H1 (cell line): ENCODE measurements at regions not wholly inside any gene's neighbourhood (a gene's known extent, or its start where the extent isn't known, plus 50 kb on each side); places are given as distances from the start of the nearest gene placed in this dataset.

Experiments
- CTCF ChIA-PET: fragments of 300-600 bp; sonication (Branson Sonifier 250); formaldehyde crosslinking; loops from one replicate; lab custom pipeline; 2021; ENCODE audit not compliant: partially characterized antibody; lab: Charles Lee
- POLR2A ChIA-PET: fragments of 300-600 bp; sonication (Branson Sonifier 250); formaldehyde crosslinking; loops from one replicate; lab custom pipeline; 2021; ENCODE audit warnings: inconsistent platforms; ENCODE audit not compliant: partially characterized antibody; lab: Charles Lee
- DNase-seq, 2 experiments: peaks; one replicate each; pipeline versions ENCODE4 v3.0.0 to v3.0.0-alpha.2; 2010 to 2022; ENCODE audit warnings: low spot score in 2 of 2, low read depth in 1 of 2, mixed read lengths in 1 of 2
- FAIRE-seq: peaks from 2 replicates; lab custom pipeline; 2011; peaks lifted over from hg19 to GRCh38; lab: Jason Lieb, UNC
- H2AFZ ChIP-seq: 2 replicates; pipeline ENCODE4 v1.8.1; 2012; ENCODE audit warnings: low read length, inconsistent platforms
- H2AK5ac ChIP-seq: 2 replicates; pipeline ENCODE4 v1.6.1; 2013; ENCODE audit warnings: low read depth, low read length
- H2BK120ac ChIP-seq: replicated peaks from 2 replicates; pipeline ENCODE3; 2013; ENCODE audit warnings: low read depth, low read length, inconsistent platforms
- H2BK12ac ChIP-seq: 2 replicates; pipeline ENCODE4 v1.6.1; 2013; ENCODE audit warnings: low read depth, low read length
- H2BK15ac ChIP-seq: 2 replicates; pipeline ENCODE4 v1.6.1; 2013; ENCODE audit warnings: low read length
- H2BK20ac ChIP-seq: 2 replicates; pipeline ENCODE4 v1.6.1; 2013; ENCODE audit warnings: low read length
- H2BK5ac ChIP-seq: 2 replicates; pipeline ENCODE4 v1.6.1; 2013; ENCODE audit warnings: low read depth, low read length
- H3K14ac ChIP-seq: 2 replicates; pipeline ENCODE4 v1.6.1; 2013; ENCODE audit warnings: inconsistent platforms; ENCODE audit not compliant: insufficient read length
- H3K18ac ChIP-seq: 2 replicates; pipeline ENCODE4 v1.6.1; 2013; ENCODE audit warnings: low read length; ENCODE audit errors: extremely low read depth
- H3K23ac ChIP-seq: 2 replicates; pipeline ENCODE4 v1.6.1; 2013; ENCODE audit warnings: inconsistent platforms; ENCODE audit not compliant: insufficient read length
- H3K23me2 ChIP-seq: 2 replicates; pipeline ENCODE4 v1.6.1; 2013; ENCODE audit warnings: low read depth, low read length
- H3K27ac ChIP-seq: 2 replicates; pipeline ENCODE4 v1.6.1; 2011; ENCODE audit warnings: low read depth, low read length, inconsistent platforms
- H3K27me3 ChIP-seq, 4 experiments: replicated peaks in 1 of 4; 1 replicate in 1 of 4; 2 replicates in 3 of 4; pipeline versions ENCODE4 v1.6.1 to v1.8.1; 2011 to 2013; ENCODE audit warnings: low read length in 3 of 4, mild to moderate bottlenecking in 3 of 4, inconsistent platforms in 2 of 4, mixed read lengths in 2 of 4, moderate library complexity in 1 of 4; ENCODE audit not compliant: control insufficient read depth in 3 of 4, insufficient read depth in 3 of 4; ENCODE audit errors: extremely low read depth in 1 of 4
- H3K36me3 ChIP-seq, 4 experiments: 2 replicates each; pipeline versions ENCODE4 v1.6.1 to v1.8.1; 2011 to 2013; ENCODE audit warnings: mild to moderate bottlenecking in 4 of 4, low read length in 3 of 4, moderate library complexity in 2 of 4, control low read depth in 1 of 4, inconsistent platforms in 1 of 4; ENCODE audit not compliant: insufficient read depth in 4 of 4, control insufficient read depth in 2 of 4
- H3K4ac ChIP-seq: replicated peaks from 2 replicates; pipeline ENCODE3; 2013; ENCODE audit warnings: low read length, low read depth, mixed read lengths, inconsistent platforms; ENCODE audit not compliant: insufficient read length
- H3K4me1 ChIP-seq, 4 experiments: replicated peaks in 1 of 4; 1 replicate in 1 of 4; 2 replicates in 3 of 4; pipeline versions ENCODE4 v1.6.1 to v1.8.1; 2011 to 2013; ENCODE audit warnings: low read length in 3 of 4, inconsistent platforms in 2 of 4, mixed read lengths in 1 of 4; ENCODE audit not compliant: insufficient read depth in 4 of 4, control insufficient read depth in 3 of 4
- H3K4me2 ChIP-seq, 2 experiments: 2 replicates each; pipeline versions ENCODE4 v1.6.1 to v1.8.1; 2011 to 2013; ENCODE audit warnings: low read depth in 2 of 2, low read length in 2 of 2, control low read depth in 1 of 2, inconsistent platforms in 1 of 2, mild to moderate bottlenecking in 1 of 2; ENCODE audit not compliant: insufficient read depth in 1 of 2
- H3K4me3 ChIP-seq, 4 experiments: fragments of 200-600, 300-600 bp in 1 of 4; sonication (generic), shearing (Covaris generic), sonication (Bioruptor Twin) in 1 of 4; 2 replicates each; pipeline versions ENCODE4 v1.5.1 to v1.8.1; 2011 to 2016; ENCODE audit warnings: low read length in 4 of 4, low read depth in 3 of 4, control low read depth in 2 of 4, inconsistent platforms in 2 of 4, mild to moderate bottlenecking in 2 of 4, mixed read lengths in 1 of 4, moderate library complexity in 1 of 4; ENCODE audit not compliant: insufficient read depth in 2 of 4; ENCODE audit errors: extremely low read depth in 1 of 4
- H3K56ac ChIP-seq: replicated peaks from 2 replicates; pipeline ENCODE3; 2013; ENCODE audit warnings: low read depth, mild to moderate bottlenecking, mixed read lengths, low read length, inconsistent platforms; ENCODE audit not compliant: insufficient read length
- H3K79me1 ChIP-seq: 2 replicates; pipeline ENCODE4 v1.6.1; 2013; ENCODE audit warnings: low read depth, low read length, control low read depth
- H3K79me2 ChIP-seq, 2 experiments: 2 replicates each; pipeline versions ENCODE4 v1.6.1 to v1.8.1; 2012 to 2013; ENCODE audit warnings: low read length in 2 of 2, mild to moderate bottlenecking in 2 of 2, inconsistent platforms in 1 of 2; ENCODE audit not compliant: insufficient read depth in 2 of 2, control insufficient read depth in 1 of 2
- H3K9ac ChIP-seq, 4 experiments: replicated peaks in 1 of 4; 1 replicate in 1 of 4; 2 replicates in 3 of 4; pipeline versions ENCODE4 v1.6.1 to v1.8.1; 2011 to 2013; ENCODE audit warnings: low read depth in 3 of 4, low read length in 3 of 4, control low read depth in 2 of 4, mild to moderate bottlenecking in 2 of 4, moderate library complexity in 2 of 4, inconsistent platforms in 1 of 4; ENCODE audit errors: extremely low read depth in 1 of 4
- H3K9me3 ChIP-seq, 2 experiments: 2 replicates each; pipeline versions ENCODE4 v1.6.1 to v1.8.1; 2012 to 2013; ENCODE audit warnings: mild to moderate bottlenecking in 2 of 2, moderate library complexity in 2 of 2, control low read depth in 1 of 2, inconsistent platforms in 1 of 2, low read depth in 1 of 2, low read length in 1 of 2, mixed read lengths in 1 of 2; ENCODE audit not compliant: insufficient read depth in 2 of 2
- H4K20me1 ChIP-seq, 2 experiments: replicated peaks in 1 of 2; 2 replicates each; pipeline versions ENCODE3 to v1.8.1; 2011 to 2013; ENCODE audit warnings: inconsistent platforms in 2 of 2, low read length in 2 of 2, mild to moderate bottlenecking in 1 of 2; ENCODE audit not compliant: insufficient read depth in 2 of 2, control insufficient read depth in 1 of 2
- H4K5ac ChIP-seq: 2 replicates; pipeline ENCODE4 v1.6.1; 2013; ENCODE audit warnings: low read length, low read depth, mixed read lengths, inconsistent platforms; ENCODE audit not compliant: insufficient read length
- H4K8ac ChIP-seq: 2 replicates; pipeline ENCODE4 v1.8.0; 2013; ENCODE audit warnings: mild to moderate bottlenecking, moderate library complexity, low read length, inconsistent platforms; ENCODE audit not compliant: insufficient read depth; ENCODE audit errors: extremely low read depth
- H4K91ac ChIP-seq: replicated peaks from 2 replicates; pipeline ENCODE3; 2013; ENCODE audit warnings: low read length, mixed read lengths, inconsistent platforms; ENCODE audit not compliant: insufficient read length
- BACH1 ChIP-seq: IDR thresholded peaks from 2 replicates; pipeline ENCODE4 v1.6.1; 2012; ENCODE audit warnings: low read length, improper control_type of control experiment
- BRCA1 ChIP-seq: IDR thresholded peaks from 2 replicates; pipeline ENCODE4 v1.6.1; 2012; ENCODE audit warnings: low read depth, low read length, improper control_type of control experiment
- CBX8 ChIP-seq: fragments of 300-800, 300-1000 bp; sonication (generic); IDR thresholded peaks from 2 replicates; pipeline ENCODE4 v1.7.1; 2016; ENCODE audit warnings: low read depth, low read length, borderline replicate concordance
- FOSL1 ChIP-seq: IDR thresholded peaks from 2 replicates; pipeline ENCODE4 v1.6.1; 2011; ENCODE audit warnings: mild to moderate bottlenecking, low read depth, low read length, moderate library complexity; ENCODE audit not compliant: insufficient read depth
- KDM1A ChIP-seq: fragments of 200-600, 300-600 bp; sonication (generic); IDR thresholded peaks from 2 replicates; pipeline ENCODE4 v1.7.1; 2016; ENCODE audit warnings: mild to moderate bottlenecking, low read length, borderline replicate concordance
- SAP30 ChIP-seq: fragments of 300-600 bp; sonication (generic); IDR thresholded peaks from 2 replicates; pipeline ENCODE4 v1.7.1; 2012; ENCODE audit warnings: low read length, moderate library complexity, mild to moderate bottlenecking, inconsistent platforms; ENCODE audit not compliant: insufficient read depth, insufficient replicate concordance
- SP4 ChIP-seq: IDR thresholded peaks from 2 replicates; pipeline ENCODE4 v1.6.1; 2012; ENCODE audit warnings: low read length, inconsistent platforms
- TEAD4 ChIP-seq: IDR thresholded peaks from 2 replicates; pipeline ENCODE4 v1.6.1; 2012; ENCODE audit warnings: low read depth, low read length, inconsistent platforms, mixed read lengths
- YY1 ChIP-seq: IDR thresholded peaks from 2 replicates; pipeline ENCODE4 v1.6.1; 2011; ENCODE audit warnings: low read depth, mild to moderate bottlenecking, low read length
- ZNF274 ChIP-seq: IDR thresholded peaks from 2 replicates; pipeline ENCODE4 v1.7.0; 2012; ENCODE audit warnings: low read length, borderline replicate concordance; ENCODE audit errors: extremely low read depth

GRCh38 chr10:31686599-31686998, 242.0 kb downstream of the ARHGAP12 start:
- H3K36me3 ChIP-seq: no peaks in the 10 kb centered on the region
- H2AFZ ChIP-seq: no peak overlapping the region
- H2BK12ac ChIP-seq: no peak overlapping the region
- no peak overlapping the region for H3K4me3 ChIP-seq
- no peaks in the 10 kb centered on the region for H3K23me2 ChIP-seq
- no peak overlapping the region for H3K18ac ChIP-seq
- POLR2A ChIA-PET: no interaction called here
- no peak overlapping the region for H3K9ac ChIP-seq
- no peaks in the 10 kb centered on the region for H3K4me1 ChIP-seq
- H3K4ac ChIP-seq: no peak overlapping the region
- H3K56ac ChIP-seq: no peak overlapping the region
- no peak overlapping the region for H2BK15ac ChIP-seq
- H3K4me2 ChIP-seq: no peak overlapping the region
- no peak overlapping the region for H4K8ac ChIP-seq
- peaks cover 36 to 53% of the 10 kb centered on the region in 2 experiments for H3K9me3 ChIP-seq
- DNase-seq (no peak), FAIRE-seq (no peak)
- H4K20me1 ChIP-seq: no peaks in the 10 kb centered on the region
- H2AK5ac ChIP-seq: no peak overlapping the region
- no peak for TF ChIP-seq ZNF274
- TF ChIP-seq SP4: no peak
- no peak for TF ChIP-seq TEAD4
- no peak for TF ChIP-seq BRCA1
- TF ChIP-seq FOSL1: no peak
- TF ChIP-seq YY1: no peak
- no peak for TF ChIP-seq CBX8
- no peak for TF ChIP-seq KDM1A
- no peak for TF ChIP-seq SAP30
- TF ChIP-seq BACH1: no peak
- no peaks in the 10 kb centered on the region for H3K79me1 ChIP-seq
- no peak overlapping the region for H4K5ac ChIP-seq
- no peak overlapping the region for H2BK20ac ChIP-seq
- H3K23ac ChIP-seq: no peak overlapping the region
- no peak overlapping the region for H2BK5ac ChIP-seq
- no peak overlapping the region for H4K91ac ChIP-seq
- H3K14ac ChIP-seq: no peak overlapping the region
- no peaks in the 10 kb centered on the region for H3K27me3 ChIP-seq
- no peak overlapping the region for H3K27ac ChIP-seq
- H2BK120ac ChIP-seq: no peak overlapping the region
- CTCF ChIA-PET: no interaction called here
- H3K79me2 ChIP-seq: no peaks in the 10 kb centered on the region
